ENCODE measurements at regions not wholly inside any gene's neighbourhood (a gene's known extent, or its start where the extent isn't known, plus 50 kb on each side); places are given as distances from the start of the nearest gene placed in this dataset.

DNA sequence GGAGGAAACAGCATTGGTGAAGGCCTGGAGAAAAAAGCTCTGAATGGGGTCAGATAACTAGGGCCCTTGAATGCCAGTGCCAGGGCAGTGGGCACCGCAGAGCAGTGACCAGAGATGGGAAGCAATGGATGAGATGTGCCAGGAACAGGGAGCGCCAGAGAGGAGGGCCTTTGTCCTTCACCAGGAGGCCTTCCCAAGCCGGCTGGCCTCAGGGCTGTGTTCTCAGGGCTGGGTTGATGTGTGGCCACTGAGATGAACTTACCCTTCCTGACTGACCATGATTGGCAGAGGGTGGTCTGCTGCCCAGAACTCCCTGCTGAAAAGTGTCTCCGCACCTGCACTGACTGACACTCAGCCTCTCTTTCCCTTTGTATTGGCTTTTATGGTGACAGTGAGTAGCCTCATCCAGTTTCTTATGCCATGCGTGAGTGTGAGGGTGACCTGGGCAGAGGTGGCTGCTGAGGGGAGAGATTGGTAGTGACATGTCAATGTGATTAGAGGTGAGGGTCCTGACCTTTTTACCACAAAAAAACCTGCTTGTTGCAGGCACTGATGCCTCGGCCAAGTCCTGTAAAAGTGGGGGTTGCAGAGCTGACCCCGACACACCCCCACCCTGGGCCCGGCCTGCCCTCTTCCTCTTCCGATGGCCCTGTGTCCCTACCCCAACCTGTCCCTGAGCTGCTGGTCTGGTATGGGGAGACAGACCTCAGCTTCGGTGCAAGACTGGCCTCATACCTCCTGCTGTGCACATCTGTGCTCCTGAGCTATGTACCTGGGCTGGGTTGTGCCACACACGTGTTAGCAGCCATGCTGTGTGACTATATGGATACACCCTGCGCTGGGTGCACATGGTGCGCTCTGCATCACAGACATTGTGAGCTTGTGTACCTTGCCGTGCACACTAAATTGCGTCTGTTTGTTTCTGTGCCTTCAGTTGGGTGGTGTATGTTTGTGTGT, 57.1 kb upstream of the PSD2 start (continued):
- TF ChIP-seq ZBTB11 (CRISPR knock-in tag; IDR thresholded peaks at IDR 0.05) (no peak), CEBPZ (IDR thresholded peaks at IDR 0.05; ENCODE audit: low read depth, low read length) (no peak)

Measured in GM12878 (cell line).